Stimulated activated CD8-positive, alpha-beta memory T cell treated with anti-CD3 and anti-CD28 coated beads, Interleukin-2, amount 100 ng/mL, for 48 hours (primary cell): ENCODE measurements at regions not wholly inside any gene's neighbourhood (a gene's known extent, or its start where the extent isn't known, plus 50 kb on each side); places are given as distances from the start of the nearest gene placed in this dataset.
"Not testable (repeated sequence)": the region's sequence is repeated elsewhere in the genome, so short reads cannot be mapped to it uniquely, and the experiment has no call there.

Source experiments
- DNase-seq, 2 donors: peaks; one replicate each; pipeline ENCODE4 v3.0.0-alpha.2; 2020; ENCODE audit warnings: low read depth in 2 of 2

DNA sequence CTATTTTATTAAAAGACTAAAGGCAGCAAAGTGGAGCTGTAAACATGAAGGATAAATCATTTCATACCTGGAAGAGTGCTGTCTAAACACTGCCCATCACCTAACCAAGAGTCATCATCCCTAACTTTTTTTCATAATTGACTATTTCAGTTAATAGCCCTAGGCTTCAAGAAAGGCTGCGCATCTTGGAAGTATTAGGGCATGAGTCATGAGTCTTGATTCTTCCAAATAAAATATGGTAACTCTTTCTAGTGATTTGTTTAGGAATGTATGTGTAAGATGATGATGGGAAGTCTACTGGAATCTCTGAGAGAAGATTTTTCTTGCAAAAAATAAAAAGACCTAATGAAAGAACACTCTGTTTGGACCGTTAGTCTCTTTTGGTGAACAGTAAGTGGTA is 207.7 kb upstream of the AHR start:
- no peak for DNase-seq

DNA sequence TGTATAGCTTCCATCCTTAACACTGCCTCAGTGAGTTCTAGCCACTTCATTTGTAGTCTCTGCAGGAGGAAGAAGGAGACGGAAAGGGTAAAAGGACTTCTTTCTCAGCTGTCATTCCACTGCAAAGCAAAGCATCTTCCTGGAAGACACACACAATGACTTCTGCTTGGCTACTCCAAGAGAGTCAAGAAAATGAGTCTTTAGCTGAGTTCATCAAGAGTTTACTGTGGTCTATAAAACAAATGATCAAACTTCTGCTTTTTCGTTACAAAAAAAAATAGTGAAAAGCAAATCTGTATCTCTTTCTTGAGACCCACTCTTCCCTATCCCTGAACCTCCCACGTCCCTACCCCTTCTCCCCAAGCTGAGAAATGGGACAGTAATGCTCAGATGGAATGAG is 205.0 kb upstream of the AHR start:
- no peak for DNase-seq

DNA sequence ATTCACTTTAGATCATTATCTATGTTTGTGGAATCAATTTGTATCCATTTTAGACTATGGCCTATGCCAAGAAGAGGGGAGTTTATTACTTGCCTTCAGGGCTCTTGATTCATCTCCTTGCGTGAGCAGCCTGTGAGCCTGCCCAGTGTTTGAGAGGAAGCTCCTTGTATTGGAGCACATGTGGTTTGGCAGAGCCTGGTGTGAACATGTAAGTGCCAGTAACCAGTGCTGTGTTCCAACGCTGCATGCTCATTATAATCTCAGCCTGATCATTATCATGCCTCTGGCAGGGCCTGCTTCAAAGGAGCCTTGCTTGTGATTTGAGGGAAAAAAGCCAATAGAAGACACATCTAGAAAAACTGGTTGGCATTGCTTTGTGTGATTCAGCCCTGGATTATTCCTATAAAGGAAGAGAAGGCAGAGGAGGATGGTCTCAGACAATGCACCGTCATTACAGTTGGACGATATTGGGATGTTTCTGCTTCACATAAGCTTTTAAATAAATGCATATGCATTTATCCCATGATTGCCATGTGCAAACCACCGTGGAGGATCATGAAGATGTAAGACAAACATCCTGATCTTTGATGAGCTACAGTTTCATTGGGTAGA is 203.4 kb upstream of the AHR start:
- DNase-seq: no peak

DNA sequence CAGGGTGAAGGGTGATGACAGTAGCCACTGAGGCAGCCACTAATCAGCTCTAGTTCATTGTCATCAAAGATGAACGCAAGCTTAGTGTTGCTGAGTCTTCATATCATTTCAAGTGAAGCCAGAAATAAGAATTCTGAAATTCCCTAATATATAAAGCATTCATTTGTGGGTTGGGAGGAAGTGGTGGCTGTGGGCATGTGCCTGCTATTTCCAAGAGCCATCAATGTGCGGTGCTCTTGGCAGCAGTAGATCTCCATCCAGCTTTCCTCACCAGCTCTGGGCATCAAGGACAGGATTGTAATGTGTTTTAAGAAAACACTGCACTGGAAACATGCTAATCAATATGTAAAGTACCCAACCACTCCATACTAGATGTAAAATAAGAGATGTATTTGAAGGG is 202.5 kb upstream of the AHR start:
- no peak for DNase-seq

DNA sequence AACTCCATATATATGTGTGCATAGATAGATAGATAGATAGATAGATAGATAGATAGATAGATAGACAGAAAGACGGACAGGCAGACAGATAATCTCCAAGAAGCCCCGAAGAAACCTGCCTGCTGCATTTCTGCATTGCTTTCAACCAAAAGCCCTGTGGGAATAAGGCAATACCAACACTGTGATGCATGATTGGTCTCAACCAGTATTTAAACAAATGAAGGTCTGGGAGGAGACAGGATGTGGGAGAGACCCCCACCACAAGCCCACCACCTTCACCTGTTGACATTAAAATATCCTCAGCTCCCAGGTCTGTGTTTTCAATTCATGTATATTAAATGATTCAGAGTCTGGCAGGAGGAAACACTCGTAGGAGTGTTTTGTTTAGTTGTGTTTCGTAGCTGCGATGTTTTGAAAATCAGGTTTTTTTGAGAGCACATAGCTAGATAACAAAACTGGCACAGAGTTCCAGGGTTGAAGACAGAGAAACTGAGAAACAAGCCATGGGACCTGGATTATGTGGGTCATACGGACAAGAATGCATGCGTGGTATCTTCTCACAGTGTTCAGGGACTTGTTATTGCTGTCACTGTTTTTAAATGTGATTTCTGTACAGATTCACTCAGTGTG is 200.7 kb upstream of the AHR start:
- no peak for DNase-seq

DNA sequence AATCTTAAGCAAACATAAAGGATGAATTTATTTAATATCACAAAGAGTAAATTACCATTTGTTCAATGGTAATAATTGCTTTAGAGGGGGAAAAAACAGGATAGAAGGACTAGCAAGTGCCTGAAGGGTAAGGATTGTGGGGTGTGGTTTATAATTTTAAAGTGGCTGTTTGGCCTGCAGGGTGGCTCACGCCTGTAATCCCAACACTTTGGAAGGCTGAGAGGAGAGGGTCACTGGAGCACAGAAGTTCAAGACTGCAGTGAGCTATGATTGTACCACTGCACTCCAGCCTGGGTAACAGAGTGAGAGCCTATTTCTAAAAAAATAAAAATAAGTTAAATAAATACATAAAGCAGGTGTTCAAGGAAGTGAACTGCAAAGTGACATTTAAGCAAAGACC is 199.9 kb upstream of the AHR start:
- no peak for DNase-seq

DNA sequence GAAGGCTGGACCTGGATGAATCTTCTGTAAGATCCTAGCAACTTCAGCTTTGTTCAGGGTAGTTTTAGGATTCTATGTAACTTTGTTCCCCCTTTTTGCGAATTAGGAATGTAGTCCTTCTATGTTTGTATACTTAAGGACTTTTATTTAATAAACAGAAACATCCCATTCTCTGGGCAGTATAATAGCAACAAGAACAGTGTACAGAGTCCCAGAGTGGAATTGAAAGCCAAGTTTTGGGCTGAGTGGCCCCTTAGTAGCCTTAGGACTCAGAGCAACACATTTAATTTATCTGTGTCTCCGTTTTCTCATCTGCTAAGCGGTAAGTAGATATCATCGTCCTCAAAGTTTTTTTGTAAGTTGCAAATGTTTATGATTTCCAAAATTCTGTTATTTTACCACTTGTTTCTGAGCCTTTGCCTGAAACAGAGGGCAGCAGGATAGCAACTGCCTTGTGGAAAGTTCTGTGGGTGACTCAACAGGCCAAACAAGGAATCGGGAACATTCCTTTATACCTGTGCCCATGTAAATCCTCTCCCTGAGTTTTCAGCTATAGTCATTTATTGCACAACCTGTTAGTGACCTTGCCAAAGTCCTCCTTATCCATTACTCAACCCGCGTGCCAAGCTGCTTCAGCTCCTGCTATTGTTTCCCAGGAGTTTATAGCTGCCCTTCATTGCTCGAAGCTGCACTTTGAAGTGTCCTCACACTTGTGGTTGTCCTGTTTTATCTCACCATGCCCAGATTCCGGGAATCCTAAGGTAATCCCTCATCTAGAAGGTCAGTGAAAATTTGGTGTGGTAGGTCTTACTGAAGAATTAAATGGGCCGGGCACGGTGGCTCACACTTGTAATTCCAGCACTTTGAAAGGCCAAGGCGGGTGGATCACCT is 199.1 kb upstream of the AHR start:
- no peak for DNase-seq

DNA sequence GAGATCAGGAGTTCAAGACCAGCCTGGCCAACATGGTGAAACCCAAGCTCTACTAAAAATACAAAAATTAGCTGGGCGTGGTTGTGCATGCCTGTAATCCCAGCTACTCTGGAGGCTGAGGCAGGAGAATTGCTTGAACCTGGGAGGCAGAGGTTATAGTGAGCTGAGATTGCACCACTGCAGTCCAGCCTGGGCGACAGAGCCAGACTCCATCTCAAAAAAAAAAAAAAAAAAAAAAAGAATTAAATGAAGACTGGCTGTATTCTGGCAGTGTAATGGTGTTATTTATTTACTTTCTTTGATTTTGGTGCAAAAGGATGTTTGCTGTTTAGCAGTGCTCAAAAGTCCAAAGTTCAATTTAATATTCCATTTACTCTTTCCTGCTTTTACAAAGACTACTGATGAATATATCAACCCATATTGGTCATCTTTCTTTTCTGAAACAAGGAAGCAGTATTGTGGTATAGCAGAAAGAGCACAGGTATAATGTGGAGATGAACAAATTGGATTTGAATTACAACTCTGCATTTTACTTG is 198.4 kb upstream of the AHR start:
- not testable (repeated sequence) for DNase-seq

DNA sequence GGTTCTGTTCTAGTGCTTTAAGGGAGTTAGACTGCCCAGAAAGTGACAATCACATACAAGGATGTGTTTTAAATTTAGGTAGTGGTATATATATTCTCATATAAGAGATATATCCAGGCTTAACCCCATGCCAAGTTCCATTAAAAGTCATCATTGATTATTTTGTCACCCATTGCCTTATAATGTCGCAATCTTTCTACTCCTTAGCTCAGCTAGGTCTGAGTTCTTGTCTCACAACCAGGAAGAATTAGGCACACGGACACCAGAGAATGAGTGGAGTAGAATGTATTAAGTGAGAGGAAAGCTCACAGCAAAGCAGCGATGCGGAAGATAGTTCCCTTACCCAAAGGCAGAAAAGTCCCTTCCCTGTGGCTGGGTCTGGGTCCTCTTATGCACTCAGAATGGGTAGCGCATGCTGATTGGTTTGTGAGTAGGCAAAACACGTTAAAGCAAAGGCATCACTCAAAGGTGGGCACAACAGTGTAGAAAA is 197.2 kb upstream of the AHR start:
- DNase-seq: no peak

DNA sequence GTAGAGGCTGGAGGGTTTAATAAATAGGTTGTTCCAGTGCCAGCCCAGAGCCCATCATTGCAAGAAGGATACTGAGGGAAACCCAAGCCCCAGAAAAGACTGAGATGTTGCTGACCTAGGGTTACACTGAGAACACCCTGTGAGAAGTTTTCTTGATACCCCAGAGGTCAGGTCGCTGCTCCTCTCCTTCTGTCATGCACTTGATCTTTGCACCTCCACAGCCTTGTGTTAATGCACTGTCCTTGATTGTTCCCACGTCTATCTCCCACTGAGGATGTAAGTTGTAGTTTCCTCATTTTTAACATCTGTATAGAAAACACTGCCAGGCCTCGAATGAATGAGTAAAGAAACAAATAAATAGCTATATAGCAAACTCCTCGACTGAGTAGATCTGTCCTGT is 195.3 kb upstream of the AHR start:
- no peak for DNase-seq

DNA sequence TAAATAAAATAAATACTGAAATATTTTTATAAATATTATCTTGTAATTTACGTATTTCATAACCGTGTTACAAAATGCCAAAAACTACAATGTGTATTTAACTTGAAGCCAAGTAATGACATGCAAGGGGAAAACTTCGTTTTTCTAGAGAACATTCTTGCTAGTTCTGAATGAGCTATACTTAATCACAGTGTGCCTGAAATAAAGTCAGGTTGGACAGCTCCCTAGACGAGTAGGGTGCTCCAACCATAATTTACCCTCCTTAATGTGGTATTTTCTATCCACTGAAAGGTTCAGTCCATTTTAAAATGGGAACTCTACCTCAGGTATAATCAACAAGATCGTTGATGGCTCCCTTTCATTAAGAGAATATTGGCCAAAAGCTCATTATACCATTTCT is 194.5 kb upstream of the AHR start:
- no peak for DNase-seq

DNA sequence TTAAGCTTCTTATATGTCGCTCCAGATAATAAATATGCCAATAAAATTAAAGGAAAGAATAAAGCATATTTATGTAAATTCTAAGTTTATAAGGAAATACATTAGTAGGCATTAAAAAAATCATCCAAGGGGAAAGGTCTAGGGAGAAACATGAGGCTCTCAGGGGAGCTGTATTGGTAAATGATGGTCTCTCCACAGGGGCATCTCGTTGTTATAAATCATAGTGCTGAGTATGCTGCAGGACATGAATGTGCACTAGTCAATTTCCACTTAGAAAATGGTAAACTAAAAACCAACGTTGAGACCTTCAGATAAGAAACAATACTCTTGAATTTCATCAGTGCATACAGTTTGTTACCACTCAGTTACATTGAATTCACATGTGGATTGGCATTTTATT is 194.0 kb upstream of the AHR start:
- DNase-seq: no peak

DNA sequence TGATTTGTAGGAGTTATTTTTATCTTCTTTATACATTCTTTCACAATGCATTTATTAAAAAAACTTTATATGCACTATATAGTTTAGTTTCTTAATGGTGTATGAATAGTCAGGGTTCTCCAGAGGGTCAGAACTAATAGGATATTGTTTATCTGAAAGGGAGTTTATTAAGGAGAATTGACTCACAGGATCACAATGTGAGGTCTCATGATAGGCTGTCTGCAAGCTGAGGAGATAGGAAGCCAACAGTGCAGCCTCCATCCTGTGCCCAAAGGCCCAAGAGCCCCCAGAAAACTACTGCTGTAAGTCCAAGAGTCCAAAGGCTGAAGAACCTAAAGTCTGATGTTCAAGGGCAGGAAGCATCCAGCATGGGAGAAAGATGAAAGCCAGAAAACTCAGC is 192.8 kb upstream of the AHR start:
- DNase-seq: no peak

DNA sequence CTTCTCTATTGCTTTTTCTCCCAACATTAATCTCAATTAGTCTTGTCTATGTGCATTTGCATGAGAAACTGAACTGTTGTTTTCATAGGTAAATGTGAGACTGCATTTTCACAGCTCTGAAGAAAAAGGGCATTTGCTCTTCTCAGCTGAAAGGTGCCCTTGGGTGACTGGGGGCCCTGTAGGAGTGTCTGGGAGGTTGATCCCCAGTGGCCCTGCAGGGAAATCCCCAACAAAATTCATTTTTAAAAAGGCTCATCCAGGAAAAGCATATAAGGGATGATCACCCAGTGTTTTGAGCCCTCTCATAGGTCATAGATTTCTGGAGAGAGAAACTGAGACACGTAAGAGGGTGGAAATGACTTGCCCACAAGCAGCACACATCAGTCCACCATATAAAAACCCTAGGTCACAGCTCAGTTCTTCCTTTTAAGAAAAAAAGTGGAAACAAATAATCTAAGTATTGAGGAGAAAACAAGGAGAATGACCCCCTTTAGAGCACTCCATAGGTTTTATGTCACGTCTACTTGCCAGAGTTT is 190.3 kb upstream of the AHR start:
- no peak for DNase-seq

DNA sequence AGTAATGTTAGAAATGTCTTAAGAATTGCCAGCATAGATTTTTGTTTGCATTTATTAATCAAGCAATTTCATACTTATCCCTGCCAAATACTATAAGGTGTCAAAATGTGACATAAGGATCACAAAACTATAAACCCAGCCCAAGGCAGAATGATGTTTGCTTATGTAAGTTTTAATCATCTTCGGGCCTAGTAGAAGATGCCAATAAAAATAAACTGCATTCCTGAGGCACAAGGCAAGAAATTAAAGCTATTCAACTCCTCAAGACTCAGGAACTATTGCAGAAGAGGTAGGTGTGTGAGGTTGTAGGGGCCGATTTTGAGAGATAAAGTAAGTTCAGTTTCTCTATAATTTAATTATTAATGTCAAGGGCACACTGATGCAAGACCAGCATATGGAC is 189.4 kb upstream of the AHR start:
- no peak for DNase-seq

DNA sequence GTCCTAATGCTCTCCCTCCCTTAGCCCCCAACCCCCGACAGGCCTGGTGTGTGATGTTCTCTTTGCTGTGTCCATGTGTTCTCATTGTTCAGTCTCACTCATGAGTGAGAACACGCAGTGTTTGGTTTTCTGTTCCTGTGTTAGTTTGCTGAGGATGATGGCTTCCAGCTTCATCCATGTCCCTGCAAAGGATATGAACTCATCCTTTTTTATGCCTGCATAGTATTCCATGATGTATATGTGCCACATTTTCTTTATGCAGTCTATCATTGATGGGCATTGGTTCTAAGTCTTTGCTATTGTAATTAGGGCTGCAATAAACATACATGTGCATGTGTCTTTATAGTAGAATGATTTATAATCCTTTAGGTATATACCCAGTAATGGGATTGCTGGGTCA is 184.7 kb upstream of the AHR start:
- not testable (repeated sequence) for DNase-seq

DNA sequence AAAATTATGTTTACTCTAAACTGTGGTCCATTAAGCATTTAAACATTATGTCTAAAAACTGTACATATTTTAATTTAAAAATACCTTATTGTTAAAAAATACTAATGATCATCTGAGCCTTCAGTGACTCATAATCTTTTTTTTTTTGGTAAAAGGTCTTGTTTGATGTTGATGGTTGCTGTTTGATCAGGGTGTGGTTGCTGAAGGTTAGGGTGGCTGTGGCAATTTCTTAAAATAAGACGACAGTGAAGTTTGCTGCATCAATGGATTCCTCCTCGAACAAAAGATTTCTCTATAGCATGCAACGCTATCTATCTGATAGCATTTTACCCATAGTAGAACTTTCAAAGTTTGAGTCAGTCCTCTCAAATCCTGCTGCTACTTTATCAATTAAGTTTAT is 180.0 kb upstream of the AHR start:
- no peak for DNase-seq

DNA sequence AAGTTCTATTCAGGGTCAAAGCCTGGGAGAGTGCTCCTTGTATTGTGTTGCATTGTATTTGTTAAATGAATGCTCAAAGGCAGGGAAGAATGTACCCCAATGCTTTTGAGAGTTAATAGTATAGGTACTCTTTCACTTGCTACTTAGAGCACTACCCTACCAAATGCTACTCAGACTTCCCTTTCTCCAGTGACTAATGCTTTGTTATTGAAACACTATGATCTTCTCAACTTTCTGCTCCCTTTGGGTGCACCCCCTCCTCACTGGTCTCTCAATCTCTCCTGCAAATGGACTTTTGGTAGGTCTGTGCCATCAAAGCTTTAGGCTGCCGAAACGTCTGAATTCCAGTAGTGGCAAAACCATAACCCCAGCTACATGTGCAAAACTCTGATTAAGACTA is 177.7 kb upstream of the AHR start:
- no peak for DNase-seq

DNA sequence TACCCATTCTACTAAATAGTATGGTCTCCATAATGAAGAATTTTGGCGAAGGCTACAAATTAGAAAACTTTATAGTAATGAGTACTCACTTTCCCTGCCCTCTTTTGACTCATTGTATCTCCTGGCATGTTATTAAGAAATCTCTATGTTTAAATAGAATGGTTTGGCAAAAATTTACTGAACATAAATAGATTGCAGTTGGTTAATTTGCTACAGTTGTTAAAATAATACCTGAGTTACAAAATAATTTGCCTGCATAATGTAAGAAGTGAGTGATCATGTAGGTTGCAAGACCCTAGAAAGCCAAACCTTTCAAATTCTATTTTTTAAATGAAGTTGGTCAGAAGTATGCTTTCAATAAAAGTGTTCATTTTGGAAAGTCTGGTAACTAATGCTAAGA is 176.8 kb upstream of the AHR start:
- no peak for DNase-seq

DNA sequence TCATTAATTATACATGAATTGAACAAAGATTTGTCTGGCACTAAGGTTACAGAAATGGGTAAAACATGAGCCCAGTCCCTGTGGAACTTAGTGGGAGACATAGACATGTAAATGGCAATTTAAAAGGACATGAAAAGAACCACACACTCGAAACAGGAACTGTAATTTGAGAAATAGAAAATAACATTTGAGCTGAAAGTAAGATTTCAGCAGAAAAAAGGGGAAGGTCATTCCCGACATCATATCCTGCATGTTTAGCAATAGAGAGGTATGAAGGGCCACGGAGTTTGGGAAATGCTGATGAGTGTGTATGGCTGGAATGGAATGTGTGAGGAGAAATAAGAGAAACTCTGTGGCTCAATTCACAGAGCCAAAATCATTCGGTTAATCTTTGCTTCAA is 175.4 kb upstream of the AHR start:
- no peak for DNase-seq

DNA sequence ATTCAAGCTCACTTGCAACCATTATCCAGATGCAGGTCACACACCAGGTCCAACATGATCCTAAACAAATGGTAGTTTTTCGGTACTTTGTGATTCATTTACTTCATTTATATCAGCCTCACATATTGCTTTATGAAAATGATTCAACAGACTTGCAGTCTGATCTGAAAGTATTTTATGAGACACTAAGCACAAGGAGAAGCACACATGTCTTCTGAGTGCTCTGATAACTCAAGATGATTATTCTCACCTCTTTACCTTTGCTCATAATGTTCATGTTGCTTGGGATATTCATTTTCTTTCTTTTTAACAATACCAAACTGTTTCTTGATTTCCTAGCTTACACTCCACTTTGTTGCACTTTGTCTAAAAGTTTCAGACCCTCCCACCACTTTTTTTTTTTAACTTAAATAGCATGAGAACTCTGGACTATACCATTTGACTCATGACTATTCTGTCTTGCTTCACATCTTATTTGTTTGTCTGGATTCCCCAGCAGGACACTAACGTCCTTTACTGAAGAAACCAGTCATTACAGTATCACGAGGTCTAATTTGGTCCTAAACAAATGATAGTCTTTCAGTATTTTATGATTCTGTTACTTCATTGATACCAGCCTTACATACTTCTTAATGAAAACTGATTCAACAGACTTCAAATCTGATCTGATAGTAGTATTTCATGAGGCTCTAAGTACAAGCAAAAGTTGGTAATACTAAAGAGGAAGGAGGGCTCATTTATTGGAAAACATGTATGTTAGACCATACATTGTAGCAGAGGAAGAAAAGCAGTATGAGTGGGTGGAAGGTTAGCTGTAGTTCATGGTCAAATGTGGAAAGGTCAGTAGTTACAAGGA is 171.8 kb upstream of the AHR start:
- DNase-seq: no peak

DNA sequence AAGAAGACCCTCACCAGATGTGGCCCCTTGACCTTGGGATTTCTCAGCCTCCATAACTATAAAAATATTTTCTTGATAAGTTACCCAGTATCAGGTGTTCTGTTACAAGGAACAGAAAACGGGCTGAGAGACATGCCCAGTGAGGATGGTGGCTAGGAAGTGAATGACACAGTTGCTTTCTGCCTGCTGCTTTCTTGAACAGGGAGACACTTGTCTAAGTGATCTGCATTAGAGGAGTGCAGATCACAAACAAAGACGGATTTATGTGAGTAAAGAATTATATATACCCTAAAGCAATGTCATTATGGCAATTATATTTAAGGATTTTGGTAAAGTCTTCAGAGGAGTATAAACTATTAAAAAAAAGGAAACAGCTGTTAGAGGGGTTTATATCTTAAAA is 169.2 kb upstream of the AHR start:
- DNase-seq: no peak
